COLO829 (cell line): ENCODE measurements at regions not wholly inside any gene's neighbourhood (a gene's known extent, or its start where the extent isn't known, plus 50 kb on each side); places are given as distances from the start of the nearest gene placed in this dataset.
"Not testable (repeated sequence)": the region's sequence is repeated elsewhere in the genome, so short reads cannot be mapped to it uniquely, and the experiment has no call there.

Experiments used
- DNase-seq: peaks from one replicate; pipeline ENCODE4 v3.0.0; 2012; ENCODE audit warnings: low spot score

- no peak for DNase-seq
Observed at GRCh38 chrX:79506001-79506400, 138.9 kb upstream of the ITM2A start.

- DNase-seq = no peak
Observed at GRCh38 chrX:79482686-79483085, 115.6 kb upstream of the ITM2A start.

GRCh38 chrX:79477691-79478090, 110.6 kb upstream of the ITM2A start:
- peak; percentile 1 for DNase-seq

GRCh38 chrX:79466636-79467035, 99.5 kb upstream of the ITM2A start:
- DNase-seq = no peak

GRCh38 chrX:79462458-79462857, 95.3 kb upstream of the ITM2A start:
- no peak for DNase-seq

- not testable (repeated sequence) for DNase-seq
Observed at GRCh38 chrX:79456593-79456992, 89.5 kb upstream of the ITM2A start.

GRCh38 chrX:79452881-79453280, 85.7 kb upstream of the ITM2A start:
- DNase-seq = no peak

- DNase-seq = no peak
Observed at GRCh38 chrX:79444694-79445210, 77.6 kb upstream of the ITM2A start.

- no peak for DNase-seq
Observed at GRCh38 chrX:79443121-79443520, 76.0 kb upstream of the ITM2A start.

GRCh38 chrX:79440336-79440735, 73.2 kb upstream of the ITM2A start:
- DNase-seq = no peak
